HFF-Myc (cell line): ENCODE measurements at regions not wholly inside any gene's neighbourhood (a gene's known extent, or its start where the extent isn't known, plus 50 kb on each side); places are given as distances from the start of the nearest gene placed in this dataset.

ENCODE experiments used
- DNase-seq: peaks from one replicate; pipeline ENCODE4 v3.0.0-alpha.2; 2011; ENCODE audit warnings: low read depth; ENCODE audit errors: extremely low read depth
- H3K4me3 ChIP-seq: replicated peaks from 2 replicates; pipeline ENCODE4 v1.5.1; 2011; ENCODE audit warnings: low read depth, mild to moderate bottlenecking, control low read depth, low read length
- CTCF ChIP-seq: IDR thresholded peaks from 2 replicates; pipeline ENCODE4 v1.5.1; 2012; ENCODE audit warnings: mild to moderate bottlenecking, low read depth, low read length, control low read depth; ENCODE audit errors: missing control alignments

GRCh38 chr2:186947516-186947915, 98.5 kb upstream of the ZSWIM2 start:
- TF ChIP-seq CTCF = no peak
- no peak overlapping the region for H3K4me3 ChIP-seq
- DNase-seq = no peak

- H3K4me3 ChIP-seq = no peak overlapping the region
- no peak for DNase-seq
- no peak for TF ChIP-seq CTCF
Observed at GRCh38 chr2:186946896-186947467, 98.0 kb upstream of the ZSWIM2 start.

GRCh38 chr2:186941853-186942252, 92.9 kb upstream of the ZSWIM2 start:
- no peak for TF ChIP-seq CTCF
- DNase-seq = no peak
- no peak overlapping the region for H3K4me3 ChIP-seq

- no peak overlapping the region for H3K4me3 ChIP-seq
- no peak for DNase-seq
- TF ChIP-seq CTCF = no peak
Observed at GRCh38 chr2:186940463-186940862, 91.5 kb upstream of the ZSWIM2 start.

GRCh38 chr2:186934420-186934819, 85.5 kb upstream of the ZSWIM2 start:
- TF ChIP-seq CTCF = no peak
- no peak for DNase-seq
- no peak overlapping the region for H3K4me3 ChIP-seq

- TF ChIP-seq CTCF = no peak
- H3K4me3 ChIP-seq = no peak overlapping the region
- DNase-seq = no peak
Observed at GRCh38 chr2:186927867-186928191, 78.9 kb upstream of the ZSWIM2 start.

- no peak for TF ChIP-seq CTCF
- DNase-seq = no peak
- no peak overlapping the region for H3K4me3 ChIP-seq
Observed at GRCh38 chr2:186927185-186927866, 78.4 kb upstream of the ZSWIM2 start.
